Sigmoid colon (tissue), 3 donors: ENCODE measurements at regions not wholly inside any gene's neighbourhood (a gene's known extent, or its start where the extent isn't known, plus 50 kb on each side); places are given as distances from the start of the nearest gene placed in this dataset.

Experiments
- POLR2A ChIP-seq, 2 donors: fragments of 450-650 bp; IDR thresholded peaks; one replicate each; pipeline ENCODE4 v1.6.1; 2016; ENCODE audit warnings: antibody characterized with exemption in 2 of 2, mild to moderate bottlenecking in 2 of 2, moderate library complexity in 2 of 2
- TF ChIP-seq, protein P1 (sequence below), 4 experiments: fragments of 450-650 bp in 3 of 4; fragments of 200-600 bp in 1 of 4; IDR thresholded peaks; one replicate each; pipeline ENCODE4 v1.5.1; 2016 to 2019; ENCODE audit warnings: antibody characterized with exemption in 4 of 4, mild to moderate bottlenecking in 3 of 4, moderate library complexity in 2 of 4

DNA sequence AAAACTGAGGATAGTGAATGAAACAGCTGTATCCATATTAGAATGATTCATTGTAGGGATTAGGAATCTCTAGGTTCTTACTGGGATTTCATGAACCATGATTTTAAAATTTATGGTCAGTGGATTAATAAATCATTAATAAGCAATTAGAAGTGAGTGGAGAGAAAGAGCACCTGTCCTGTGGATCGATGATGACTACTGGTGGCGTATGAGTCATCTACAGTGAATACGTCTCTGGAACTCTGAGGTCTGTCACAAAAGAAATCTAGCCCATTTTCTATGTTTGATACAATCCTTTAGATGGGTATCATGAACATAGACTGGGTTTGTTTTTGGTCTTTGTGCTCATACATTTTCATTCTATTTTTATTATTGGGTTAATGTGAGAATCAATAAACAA, 77.3 kb upstream of the RTL1 start:
- TF ChIP-seq, protein P1, sequence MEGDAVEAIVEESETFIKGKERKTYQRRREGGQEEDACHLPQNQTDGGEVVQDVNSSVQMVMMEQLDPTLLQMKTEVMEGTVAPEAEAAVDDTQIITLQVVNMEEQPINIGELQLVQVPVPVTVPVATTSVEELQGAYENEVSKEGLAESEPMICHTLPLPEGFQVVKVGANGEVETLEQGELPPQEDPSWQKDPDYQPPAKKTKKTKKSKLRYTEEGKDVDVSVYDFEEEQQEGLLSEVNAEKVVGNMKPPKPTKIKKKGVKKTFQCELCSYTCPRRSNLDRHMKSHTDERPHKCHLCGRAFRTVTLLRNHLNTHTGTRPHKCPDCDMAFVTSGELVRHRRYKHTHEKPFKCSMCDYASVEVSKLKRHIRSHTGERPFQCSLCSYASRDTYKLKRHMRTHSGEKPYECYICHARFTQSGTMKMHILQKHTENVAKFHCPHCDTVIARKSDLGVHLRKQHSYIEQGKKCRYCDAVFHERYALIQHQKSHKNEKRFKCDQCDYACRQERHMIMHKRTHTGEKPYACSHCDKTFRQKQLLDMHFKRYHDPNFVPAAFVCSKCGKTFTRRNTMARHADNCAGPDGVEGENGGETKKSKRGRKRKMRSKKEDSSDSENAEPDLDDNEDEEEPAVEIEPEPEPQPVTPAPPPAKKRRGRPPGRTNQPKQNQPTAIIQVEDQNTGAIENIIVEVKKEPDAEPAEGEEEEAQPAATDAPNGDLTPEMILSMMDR (IDR thresholded peaks at IDR 0.05) = no peak
- TF ChIP-seq POLR2A (IDR thresholded peaks at IDR 0.05) = no peak
